Pulmonary artery endothelial cell (primary cell): ENCODE measurements at regions not wholly inside any gene's neighbourhood (a gene's known extent, or its start where the extent isn't known, plus 50 kb on each side); places are given as distances from the start of the nearest gene placed in this dataset.
"Not testable (repeated sequence)": the region's sequence is repeated elsewhere in the genome, so short reads cannot be mapped to it uniquely, and the experiment has no call there.

ENCODE experiments used
- DNase-seq: peaks from one replicate; pipeline ENCODE4 v3.0.0-alpha.2; 2011; ENCODE audit warnings: low read depth, low spot score

DNA sequence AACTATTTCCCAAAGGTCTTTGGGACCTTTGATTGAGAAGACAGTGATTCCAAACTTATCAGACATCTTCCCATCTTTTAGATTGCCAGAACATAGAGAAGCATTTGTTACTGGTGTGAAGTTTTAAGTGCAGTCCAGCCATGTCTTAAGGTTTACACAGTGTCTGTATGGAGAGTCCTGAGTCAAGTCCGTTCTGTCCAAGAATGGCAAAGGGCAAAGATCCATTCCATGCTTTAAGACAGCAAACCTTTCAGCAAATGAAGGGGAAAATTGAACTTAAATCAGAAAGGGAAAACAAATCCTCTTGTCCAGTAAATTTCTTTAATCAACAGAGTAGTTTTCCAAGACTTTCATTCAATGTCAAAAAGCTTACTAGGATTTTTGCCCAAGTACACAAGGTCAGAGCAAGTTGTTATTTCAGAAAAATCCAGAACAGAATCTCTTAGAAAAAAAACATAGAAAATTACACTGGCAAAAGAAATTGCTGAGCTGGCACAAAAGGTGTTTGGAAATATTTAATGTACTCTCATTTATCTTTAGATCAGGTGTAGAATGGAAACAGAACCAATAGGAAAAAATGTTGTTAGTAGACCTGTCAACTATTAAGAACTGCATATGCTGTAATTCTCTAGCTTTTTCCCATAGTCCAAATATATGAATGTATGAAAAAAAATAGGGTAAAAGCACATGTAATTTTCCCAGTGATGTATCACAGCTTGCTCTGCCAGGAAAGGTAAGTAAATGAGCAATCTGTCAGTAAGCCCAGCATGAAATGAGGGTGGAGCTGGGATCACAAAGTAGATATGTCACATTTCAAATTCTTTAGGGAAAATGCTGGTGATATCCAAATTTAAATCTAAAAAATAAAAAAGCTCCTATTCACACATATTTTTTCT, 1099.9 kb downstream of the TUSC7 start:
- no peak for DNase-seq

DNA sequence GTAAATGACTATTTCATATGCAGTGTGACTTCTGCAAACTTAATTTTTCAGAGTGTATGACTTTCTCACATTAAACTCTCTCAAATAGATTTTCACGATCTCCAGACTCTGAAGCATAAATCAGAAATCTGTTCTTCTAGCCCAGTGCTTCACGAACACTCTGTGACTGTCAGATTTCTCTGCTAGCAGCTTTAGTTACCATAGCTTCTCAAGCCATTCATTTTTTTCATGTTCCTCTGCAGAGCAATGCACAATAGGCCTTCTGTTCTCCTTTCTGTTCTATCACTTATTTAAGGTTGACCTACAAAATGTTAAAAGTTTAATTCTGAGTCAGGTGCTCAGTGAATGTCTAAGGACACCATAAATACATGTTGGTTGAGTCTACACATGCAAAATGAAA, 1102.2 kb downstream of the TUSC7 start:
- no peak for DNase-seq

DNA sequence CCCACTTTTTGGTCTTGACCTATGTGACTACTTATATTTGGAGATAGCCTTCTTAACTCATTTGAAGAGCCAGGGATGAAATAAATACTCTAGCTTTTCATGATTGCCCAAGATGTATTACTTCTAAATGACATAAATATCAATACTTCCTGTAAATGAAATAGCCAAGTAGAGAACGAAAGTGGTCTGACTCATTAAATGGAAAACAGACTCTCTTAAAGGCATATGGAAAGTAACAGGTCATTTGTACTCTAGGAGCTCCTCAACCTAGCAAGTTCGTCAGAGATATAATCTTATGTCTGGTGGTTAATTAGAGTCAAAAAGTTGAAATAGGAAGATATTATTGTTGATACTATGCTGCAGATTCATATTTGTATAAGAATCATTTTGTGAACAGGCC, 1105.4 kb downstream of the TUSC7 start:
- no peak for DNase-seq

DNA sequence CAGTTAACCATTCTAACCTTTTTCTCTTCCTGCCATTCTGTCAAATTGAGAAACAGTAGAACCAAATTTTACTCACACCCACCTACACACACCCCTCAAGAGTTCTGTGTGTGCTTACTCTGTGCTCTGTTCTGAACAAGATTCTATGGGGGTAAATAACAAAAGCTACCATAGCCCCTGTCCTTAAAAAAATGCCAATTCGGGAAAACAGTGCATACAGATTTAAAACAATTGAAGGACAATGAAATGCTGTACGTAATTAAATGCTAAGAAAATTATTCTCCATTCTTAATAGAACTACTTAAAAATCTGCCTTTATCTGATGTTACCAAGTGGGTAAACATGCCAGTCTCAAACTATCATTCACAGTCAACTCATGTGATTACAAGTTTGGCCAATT, 1107.5 kb downstream of the TUSC7 start:
- DNase-seq: no peak

DNA sequence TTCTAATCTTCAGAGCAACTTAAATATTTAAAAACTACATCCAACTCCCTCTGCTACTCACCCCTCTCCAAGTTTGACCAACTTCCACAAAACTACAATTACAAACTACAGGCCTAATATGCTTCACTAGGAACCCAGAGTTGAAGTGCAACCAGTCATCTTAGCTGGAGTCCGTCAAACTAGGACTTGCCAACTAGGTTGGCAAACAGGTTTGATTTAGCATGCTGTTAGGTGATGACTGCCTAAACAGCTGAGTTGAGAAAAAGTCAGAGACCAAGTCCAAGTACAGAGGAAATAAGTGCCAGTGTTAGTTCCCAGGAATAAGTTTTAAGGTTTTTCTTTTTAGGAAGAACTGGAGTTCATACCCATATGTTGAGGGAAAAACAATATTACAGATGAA, 1109.0 kb downstream of the TUSC7 start:
- no peak for DNase-seq

DNA sequence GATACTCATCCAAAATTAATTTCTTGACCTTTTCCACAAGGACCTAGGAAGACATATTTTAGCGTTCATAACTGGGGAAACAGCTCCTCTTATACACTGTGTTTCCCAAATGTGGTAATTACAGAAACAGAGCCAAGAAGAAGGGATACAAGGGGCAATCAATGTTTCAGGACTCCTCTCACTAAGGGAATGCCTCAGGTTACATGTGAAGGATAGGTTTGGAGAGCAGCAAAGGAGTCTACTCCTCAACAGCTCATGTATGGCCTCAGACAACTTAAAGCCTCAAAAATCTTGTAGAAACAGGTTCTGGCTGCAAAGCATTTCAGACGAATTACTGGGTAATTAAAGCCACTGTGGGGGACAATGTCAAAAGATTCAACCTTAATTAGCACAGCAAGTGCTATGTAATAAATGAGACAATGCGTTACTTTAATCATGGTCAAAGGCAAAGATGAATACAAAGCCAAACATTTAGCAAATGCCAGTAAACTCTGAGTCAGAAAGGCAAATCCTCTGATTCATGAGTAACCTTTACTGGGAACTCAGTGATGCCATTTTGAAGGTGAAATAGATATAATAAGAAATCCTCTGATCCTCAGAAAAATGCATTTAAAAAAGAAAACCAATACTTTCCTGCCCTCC, 1111.2 kb downstream of the TUSC7 start:
- no peak for DNase-seq

DNA sequence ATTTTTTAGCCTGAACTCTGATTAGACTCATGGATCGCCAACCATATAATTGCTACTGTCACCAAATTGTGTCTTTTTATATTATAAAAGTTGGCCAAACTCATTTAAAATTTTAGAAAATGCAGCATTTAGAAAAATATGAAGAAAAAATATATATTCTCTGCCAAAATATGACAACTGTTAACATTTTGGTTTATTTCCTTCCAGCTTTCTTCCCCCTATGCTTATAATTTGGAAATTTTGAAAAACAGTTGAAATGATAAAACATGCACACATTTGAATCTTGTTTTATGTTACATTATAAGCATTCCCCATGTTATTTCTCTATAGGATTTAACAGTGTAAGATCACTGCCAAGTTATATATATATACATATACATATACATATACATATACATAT, 1112.8 kb downstream of the TUSC7 start:
- DNase-seq: no peak

DNA sequence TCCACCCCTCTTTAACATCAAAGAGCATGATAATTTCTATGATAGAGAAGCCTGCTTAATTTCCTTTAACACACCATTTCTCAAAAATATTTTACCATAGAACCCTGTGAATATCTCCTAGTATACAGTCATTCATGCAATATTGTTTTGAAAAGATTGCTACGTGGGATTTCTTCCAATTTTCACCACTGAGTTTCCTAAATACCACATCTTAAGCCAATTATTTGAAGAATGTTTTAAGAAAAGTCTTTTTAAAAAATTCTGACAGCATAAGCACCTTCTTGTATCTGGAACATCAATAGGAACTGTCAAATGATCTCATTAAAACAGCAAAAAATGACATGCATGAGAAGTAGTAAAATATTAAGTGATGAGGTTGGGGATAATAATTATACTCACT, 1126.7 kb downstream of the TUSC7 start:
- DNase-seq: no peak

DNA sequence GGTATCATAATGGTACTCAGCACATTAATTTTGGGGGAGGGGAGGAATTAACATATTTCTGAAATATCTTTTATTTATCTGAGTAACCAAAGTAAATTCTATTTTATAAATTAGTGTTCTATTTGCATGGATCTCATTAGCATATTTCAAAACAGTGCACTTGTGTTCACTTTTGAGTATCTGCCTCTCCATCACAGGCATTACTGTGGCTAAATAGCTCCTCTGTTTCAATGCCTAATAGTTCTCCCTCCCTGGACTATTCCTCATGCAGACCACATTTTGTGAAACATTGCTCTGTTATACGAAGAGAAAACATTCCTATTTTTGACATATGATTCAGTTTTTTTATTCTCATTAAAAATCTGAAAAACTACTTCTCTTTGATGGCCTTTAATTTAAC, 1127.8 kb downstream of the TUSC7 start:
- no peak for DNase-seq

DNA sequence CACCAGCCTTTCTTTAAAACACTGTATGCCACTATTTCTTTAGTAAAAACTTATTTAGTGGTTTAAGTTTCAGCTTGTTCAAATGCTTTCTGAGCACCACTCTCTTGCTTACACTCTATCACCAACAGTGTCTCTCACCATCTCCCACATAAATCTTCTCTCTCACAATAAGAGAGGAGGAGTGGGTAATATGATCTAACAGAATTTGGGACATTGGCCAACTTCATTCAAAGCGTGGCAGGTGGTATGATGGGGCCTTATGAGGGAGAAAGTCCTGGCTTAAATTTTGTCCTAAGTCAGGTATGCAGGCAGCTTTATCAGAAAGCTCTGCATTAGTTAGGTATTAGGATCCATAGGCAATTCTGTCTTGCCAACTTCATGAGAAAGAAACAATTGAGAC, 1132.5 kb downstream of the TUSC7 start:
- DNase-seq: no peak

DNA sequence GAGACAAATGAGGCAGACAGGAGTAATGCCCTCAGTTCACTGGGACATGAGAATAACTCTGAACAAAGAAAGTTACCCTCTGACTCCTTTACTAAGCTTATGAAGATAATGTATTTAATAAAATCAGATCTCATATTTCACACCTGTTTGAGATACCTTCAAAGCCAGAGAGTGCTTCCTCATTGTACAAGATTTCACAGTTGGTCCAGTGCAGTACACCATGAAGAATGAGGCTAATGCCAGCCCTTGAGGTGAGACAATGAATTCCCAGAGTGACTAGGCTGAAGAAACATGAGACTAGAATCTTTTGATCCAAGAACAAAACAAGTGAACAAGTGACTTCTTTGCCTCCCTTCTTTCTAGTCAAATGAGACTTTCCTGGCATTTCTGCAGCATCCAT, 1133.8 kb downstream of the TUSC7 start:
- no peak for DNase-seq

DNA sequence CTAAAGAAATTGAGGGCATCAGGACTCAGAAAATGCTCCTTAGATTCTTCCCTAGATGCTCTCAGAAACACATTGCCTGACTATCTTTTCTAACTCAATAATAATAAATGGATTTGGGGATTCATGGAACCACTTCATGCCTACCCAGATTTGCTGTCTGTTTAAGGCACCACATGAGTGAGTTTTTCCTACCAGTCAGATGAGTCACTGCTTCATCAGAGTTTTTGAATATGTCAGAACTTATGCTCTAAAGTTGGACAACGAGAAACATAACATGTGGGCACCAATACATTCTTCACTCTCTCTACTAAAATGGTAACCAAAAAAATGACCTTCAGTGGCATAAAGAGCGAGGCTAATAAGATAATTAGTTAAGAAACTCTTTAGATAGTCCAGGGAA, 1135.1 kb downstream of the TUSC7 start:
- no peak for DNase-seq

DNA sequence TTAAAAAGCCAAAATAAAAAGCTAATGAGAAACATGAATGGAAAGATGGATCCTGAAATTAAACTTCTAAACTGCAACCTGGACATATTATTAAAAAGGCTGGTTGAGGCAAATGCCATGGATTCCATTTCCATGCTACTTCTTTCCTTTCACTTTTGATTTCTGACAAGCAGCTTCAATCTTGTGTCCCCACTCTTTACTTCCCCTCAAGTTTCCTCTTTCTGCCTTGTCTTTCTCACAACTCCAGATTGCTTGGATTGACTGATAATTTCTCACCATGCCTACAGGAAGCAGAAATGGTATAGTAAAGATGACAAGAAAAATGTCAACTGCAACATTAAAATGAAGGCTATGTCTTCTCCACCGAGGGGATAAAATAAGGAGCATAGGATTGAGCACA, 1136.7 kb downstream of the TUSC7 start:
- no peak for DNase-seq

DNA sequence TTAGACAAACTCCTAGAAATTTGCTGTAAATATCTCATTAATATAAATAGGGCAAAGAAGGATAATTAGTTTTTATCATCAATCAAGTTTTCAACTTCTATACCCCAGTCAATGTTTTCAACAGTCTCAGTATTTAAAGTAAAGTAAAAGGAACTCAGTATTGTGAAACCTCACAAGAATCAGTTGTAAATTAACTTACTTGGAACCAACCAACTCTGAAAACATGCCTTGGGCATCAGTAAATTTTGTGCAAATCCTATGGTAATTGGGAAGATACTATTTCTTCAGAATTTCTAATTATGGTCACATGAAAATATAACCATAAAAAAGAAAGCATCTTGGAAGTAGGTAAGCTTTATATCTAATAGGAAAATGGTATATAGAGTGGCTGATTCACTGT, 1139.0 kb downstream of the TUSC7 start:
- DNase-seq: no peak

DNA sequence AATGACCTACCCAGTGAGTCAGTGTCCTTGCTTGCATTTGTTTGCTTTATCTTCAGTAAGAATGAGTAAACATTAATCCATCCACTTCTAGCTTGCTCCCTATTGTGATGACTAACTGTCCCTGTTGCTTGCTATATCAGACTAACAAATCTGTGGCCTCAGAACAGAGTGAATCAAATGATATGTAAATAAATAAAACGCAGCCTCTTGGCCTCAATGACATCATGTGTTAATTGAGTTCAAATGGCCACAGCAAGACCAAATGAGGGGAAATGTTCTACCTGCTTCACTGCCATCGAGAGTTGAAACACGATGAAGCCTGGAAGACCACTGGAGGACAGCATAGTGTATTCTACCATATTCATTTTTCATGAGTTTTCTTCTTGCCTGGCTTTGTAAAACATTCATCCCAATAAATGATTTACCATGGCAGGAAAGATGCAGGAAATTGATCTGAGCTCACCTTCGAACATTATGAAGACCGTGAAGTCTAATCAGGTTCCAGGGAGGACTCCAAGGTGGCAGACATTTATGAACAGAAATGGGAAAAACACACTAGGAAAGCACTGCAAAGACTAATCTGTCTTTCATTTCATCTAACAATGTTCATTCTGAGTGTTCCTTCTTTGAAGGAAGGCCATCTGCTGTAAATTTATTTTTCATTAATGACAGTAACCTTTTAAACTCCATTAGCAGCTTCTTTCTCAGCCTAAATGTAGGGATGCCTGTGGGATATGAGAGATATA, 1144.5 kb downstream of the TUSC7 start:
- DNase-seq: no peak

DNA sequence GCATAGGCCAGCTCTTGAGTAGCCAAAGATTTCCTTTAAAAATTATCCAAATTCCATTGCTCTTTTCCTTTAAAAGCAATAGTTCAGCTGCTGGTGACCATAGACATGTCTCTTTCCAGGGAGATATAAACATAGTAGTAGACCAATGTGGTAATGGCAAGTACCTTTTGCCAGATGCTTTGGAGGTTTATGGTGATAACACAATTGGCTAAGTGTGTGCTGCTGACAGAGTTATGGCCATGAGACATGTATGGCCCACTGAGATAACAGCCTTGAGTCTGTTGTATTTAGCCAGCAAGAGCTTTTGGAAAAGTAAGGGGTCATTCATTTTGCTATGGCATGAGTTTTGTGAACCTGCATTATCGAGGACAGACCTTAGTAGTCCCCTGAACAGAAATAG, 1146.8 kb downstream of the TUSC7 start:
- DNase-seq: no peak

DNA sequence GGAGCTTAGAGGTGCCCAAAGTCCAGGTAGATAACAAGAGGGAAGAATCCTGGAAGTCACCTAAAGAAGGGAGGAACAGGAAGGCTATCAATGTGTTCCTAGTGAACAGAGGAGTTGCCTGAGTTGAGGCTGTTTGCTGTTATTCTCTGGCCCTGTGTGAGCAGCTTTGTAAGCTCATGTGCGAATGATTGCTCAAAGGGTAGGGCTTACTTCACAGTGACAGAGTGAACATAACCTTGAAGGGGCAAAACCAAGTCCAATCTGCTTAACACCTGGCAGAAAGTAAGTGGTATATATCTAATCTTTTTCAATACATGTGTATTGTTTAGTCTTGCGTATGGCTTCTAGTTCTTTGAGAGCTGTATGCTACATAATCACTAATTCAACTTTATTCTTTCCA, 1153.6 kb downstream of the TUSC7 start:
- DNase-seq: no peak

DNA sequence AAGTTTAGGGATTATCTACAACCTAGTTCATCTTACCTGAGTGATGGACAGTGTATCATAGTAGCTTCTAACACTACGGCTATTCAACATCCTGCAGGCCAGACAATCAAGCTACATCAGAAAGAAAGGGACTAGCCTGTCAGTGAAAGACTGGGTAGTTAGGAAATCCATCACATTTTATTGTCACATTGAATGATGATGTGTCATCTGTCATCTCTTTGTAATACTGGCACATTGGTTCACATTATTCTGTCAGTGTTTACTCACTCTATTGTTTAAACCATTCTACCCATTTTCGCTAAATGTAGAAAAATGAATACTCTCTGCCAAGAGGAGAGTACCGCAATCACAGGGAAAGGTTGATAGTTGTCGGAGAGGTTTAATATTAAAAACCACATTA, 1155.8 kb downstream of the TUSC7 start:
- no peak for DNase-seq

DNA sequence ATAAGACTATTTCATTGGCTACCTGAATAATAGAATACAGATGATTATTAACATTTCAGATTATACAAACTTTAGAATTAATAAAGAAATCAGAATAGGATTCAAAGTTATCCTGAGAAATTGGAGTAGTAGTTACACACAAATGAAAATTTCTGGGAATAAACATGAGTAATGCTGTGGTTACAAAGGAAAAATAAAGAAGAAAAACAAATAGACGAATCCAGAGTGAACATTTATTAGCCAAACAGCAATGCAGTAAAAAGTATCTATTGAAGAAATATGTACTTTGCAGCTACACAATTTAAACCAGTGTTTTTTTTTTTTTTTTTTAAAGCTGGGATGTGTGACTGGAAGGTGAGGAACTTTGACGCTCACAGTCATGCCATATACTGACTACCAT, 1159.2 kb downstream of the TUSC7 start:
- no peak for DNase-seq

DNA sequence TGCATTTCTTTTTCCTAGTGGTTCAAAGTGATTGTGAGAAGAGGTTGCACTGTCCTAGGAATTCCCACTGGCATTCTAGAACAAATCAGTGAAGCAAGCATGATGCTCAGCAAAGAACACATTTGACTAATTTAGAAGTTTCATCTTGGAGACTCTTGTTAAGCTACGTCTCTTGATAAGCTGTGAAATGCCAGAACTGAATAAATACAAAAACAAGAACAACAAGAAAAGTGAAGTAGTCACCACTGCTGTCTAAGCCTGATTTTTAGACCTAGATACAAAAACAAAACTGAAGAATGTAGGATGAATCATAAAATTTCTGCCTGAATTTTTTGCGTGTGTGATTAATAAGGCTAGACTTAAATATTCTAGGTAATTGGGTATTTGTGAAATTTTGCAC, 1162.4 kb downstream of the TUSC7 start:
- no peak for DNase-seq

DNA sequence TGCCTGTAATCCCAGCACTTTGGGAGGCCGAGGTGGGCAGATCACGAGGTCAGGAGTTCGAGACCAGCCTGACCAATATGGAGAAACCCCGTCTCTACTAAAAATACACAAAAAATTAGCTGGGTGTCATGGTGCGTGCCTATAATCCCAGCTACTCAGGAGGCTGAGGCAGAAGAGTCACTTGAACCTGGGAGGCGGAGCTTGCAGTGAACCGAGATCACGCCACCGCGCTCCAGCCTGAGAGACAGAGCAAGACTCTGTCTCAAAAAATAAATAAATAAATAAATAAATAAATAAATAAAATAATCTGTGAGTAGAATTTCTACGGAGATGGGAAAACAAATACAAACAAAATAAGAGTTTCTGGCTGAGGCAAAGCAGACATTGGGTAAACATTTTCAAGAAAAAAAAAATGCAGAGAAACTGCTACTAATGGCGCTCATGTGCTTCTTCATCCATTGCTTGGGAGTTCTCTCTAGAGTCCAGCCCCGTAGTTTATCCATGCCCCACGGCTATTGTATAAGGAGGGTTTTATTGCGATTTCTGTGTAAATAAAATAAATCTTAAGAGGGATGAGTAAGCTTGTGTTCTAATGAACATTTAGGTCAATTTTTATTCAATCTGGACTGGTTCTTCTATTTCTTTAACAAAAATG, 1161.9 kb downstream of the IGSF11 start:
- not testable (repeated sequence) for DNase-seq

DNA sequence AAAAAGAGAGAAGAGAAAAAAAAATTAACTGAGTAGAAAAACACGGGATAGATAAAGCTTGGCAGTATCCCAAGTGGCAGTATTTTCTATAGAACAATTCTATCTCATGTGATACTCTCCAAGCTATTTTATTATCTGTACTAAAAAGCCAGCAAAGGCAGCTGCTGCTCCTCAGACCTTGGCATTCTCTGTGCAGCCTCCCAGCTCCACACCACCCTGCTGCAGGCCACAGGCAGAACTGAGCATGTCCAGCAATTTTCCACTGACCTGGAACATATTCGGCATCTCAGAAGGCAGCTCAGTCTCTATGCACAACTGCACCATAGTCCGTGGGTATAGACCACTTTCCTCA, 1161.4 kb downstream of the IGSF11 start:
- DNase-seq: no peak
